Spinal cord (tissue), 9 donors: ENCODE measurements at regions not wholly inside any gene's neighbourhood (a gene's known extent, or its start where the extent isn't known, plus 50 kb on each side); places are given as distances from the start of the nearest gene placed in this dataset.

Experiments used
- DNase-seq, 6 donors: peaks; one replicate each; pipeline versions ENCODE4 v3.0.0 to v3.0.0-alpha.2; 2013 to 2015; ENCODE audit warnings: low spot score in 6 of 6, low read depth in 4 of 6
- H3K27ac ChIP-seq: one replicate; pipeline ENCODE4 v1.5.1; 2013; ENCODE audit warnings: low read depth, low read length, control low read depth
- H3K27me3 ChIP-seq: one replicate; pipeline ENCODE4 v1.6.1; 2013; ENCODE audit warnings: low read length; ENCODE audit not compliant: control insufficient read depth, insufficient read depth
- H3K36me3 ChIP-seq: one replicate; pipeline ENCODE4 v1.6.1; 2013; ENCODE audit warnings: low read length; ENCODE audit not compliant: control insufficient read depth, insufficient read depth
- H3K4me1 ChIP-seq: one replicate; pipeline ENCODE4 v1.6.1; 2013; ENCODE audit warnings: low read length; ENCODE audit not compliant: control insufficient read depth, insufficient read depth
- H3K4me3 ChIP-seq: one replicate; pipeline ENCODE4 v1.5.1; 2013; ENCODE audit warnings: low read depth, low read length, control low read depth
- H3K9me3 ChIP-seq: one replicate; pipeline ENCODE4 v1.6.1; 2013; ENCODE audit warnings: low read length; ENCODE audit not compliant: control insufficient read depth, insufficient read depth
- WGBS: methylation state at CpG from one replicate; pipeline ENCODE4 v1.1.5; 2013; ENCODE audit warnings: missing lambda C conversion rate; ENCODE audit not compliant: insufficient coverage; 5-methylcytosine and 5-hydroxymethylcytosine counted together
- donor health status: healthy.

DNA sequence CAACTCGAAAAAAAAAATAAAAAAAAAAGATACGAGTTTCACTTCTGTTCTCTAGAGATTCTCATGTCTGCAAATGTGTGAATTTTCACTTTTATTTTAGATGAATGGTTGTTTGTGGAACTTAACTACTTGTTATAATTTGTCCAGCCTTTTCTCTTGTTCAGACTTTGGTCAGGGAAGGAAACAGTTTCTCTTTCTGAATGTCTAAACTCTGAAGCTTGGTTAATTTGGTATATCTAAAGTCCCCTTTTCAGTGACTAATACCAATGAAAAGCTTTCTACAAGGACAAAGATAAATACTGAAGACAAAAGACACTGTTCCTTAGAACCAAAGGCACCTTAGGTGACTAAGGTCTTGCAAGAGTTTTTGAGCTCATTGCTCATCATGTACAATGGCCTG, 144.4 kb upstream of the PIEZO2 start:
- H3K36me3 ChIP-seq = no peaks in the 10 kb centered on the region
- no peaks in the 10 kb centered on the region for H3K9me3 ChIP-seq
- no peak for DNase-seq
- no peaks in the 10 kb centered on the region for H3K27me3 ChIP-seq
- WGBS = 100% methylated on average over 2 of the region's 2 CpGs
- no peak overlapping the region for H3K27ac ChIP-seq
- H3K4me3 ChIP-seq = no peak overlapping the region
- no peaks in the 10 kb centered on the region for H3K4me1 ChIP-seq

GRCh38 chr18:11290786-11291185, 141.4 kb upstream of the PIEZO2 start:
- Histone ChIP-seq H3K9me3 (no peaks in the 10 kb centered on the region), H3K36me3 (no peaks in the 10 kb centered on the region), H3K27ac (no peak overlapping the region), H3K4me1 (no peaks in the 10 kb centered on the region), H3K4me3 (no peak overlapping the region), H3K27me3 (no peaks in the 10 kb centered on the region)
- no CpG with 5 or more reads among the region's 3 CpGs for WGBS
- no peak for DNase-seq

DNA sequence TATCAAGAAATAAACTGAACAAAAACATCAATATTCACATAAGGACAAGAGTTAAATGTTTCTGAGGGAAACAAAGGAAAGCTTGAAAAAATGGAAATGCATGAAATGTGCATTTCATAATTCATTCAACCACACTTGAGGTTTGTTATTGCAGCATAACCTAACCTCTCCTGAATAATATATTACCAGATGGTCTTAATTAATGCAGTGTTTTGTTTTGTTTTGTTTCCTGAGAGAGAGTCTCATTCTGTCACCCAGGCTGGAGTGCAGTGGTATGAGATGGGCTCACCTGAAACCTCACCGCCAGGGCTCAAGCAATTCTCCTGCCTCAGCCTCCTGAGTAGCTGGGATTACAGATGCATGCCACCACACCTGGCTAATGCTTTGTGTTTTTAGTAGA, 139.9 kb upstream of the PIEZO2 start:
- 100% methylated on average over 1 of the region's 1 CpG for WGBS
- Histone ChIP-seq H3K4me1 (no peaks in the 10 kb centered on the region), H3K36me3 (no peaks in the 10 kb centered on the region), H3K27ac (no peak overlapping the region), H3K27me3 (no peaks in the 10 kb centered on the region), H3K9me3 (no peaks in the 10 kb centered on the region), H3K4me3 (no peak overlapping the region)
- no peak for DNase-seq

- WGBS = no CpG with 5 or more reads among the region's 1 CpG
- Histone ChIP-seq H3K36me3 (no peaks in the 10 kb centered on the region), H3K27ac (no peak overlapping the region), H3K27me3 (no peaks in the 10 kb centered on the region), H3K4me3 (no peak overlapping the region), H3K4me1 (no peaks in the 10 kb centered on the region), H3K9me3 (no peaks in the 10 kb centered on the region)
- no peak for DNase-seq
Measured at GRCh38 chr18:11288401-11288800, 139.0 kb upstream of the PIEZO2 start.

DNA sequence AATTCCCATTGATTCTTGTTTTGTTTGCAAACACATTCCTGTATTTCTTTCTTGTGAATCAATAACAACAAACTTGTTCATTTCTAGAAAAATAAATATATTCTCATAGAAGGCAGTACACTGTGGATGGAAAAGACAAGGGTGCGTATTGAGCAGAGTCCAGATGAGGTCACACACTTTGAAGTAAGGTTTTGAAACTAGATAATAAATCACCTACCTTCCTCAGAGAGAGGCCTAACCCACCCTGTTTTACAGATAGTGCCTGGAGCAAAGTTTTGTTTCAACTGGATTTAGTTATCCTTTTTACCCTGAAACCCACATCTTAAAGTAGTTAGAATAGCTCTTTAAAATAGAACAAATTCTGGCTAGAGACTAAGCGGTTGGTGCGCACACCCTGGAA, 137.1 kb upstream of the PIEZO2 start:
- 100% methylated on average over 2 of the region's 3 CpGs for WGBS
- no peaks in the 10 kb centered on the region for H3K4me1 ChIP-seq

DNA sequence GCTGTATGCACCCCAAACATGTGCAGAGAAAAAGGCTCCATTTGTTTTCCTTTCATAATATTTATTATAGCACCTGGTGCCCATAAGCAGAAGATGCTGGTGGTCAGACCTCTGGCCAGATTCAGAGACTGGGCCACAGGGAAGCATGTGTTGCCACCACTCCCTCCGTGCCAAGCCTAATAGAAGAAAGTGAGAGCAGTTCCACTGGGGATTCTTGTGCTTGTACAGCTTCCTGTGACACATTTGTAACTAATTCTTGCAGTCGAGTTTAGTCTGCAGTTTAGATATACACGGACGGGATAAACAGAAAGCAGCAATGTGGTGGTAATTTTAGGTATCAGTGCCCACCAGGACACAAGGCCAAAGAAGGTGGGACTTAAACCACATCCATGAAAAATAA, 135.4 kb upstream of the PIEZO2 start:
- 68% methylated on average over 3 of the region's 4 CpGs for WGBS
- H3K9me3 ChIP-seq = no peaks in the 10 kb centered on the region
- no peak overlapping the region for H3K27ac ChIP-seq
- DNase-seq = no peak
- H3K4me1 ChIP-seq = no peaks in the 10 kb centered on the region
- no peaks in the 10 kb centered on the region for H3K36me3 ChIP-seq
- no peak overlapping the region for H3K4me3 ChIP-seq
- H3K27me3 ChIP-seq = no peaks in the 10 kb centered on the region

More for the DNA sequence above, 137.1 kb upstream of the PIEZO2 start:
- DNase-seq = no peak
- Histone ChIP-seq H3K9me3 (no peaks in the 10 kb centered on the region), H3K27me3 (no peaks in the 10 kb centered on the region), H3K27ac (no peak overlapping the region), H3K4me3 (no peak overlapping the region), H3K36me3 (no peaks in the 10 kb centered on the region)

- WGBS = no CpG with 5 or more reads among the region's 3 CpGs
- no peak overlapping the region for H3K4me3 ChIP-seq
- no peak for DNase-seq
- no peaks in the 10 kb centered on the region for H3K27me3 ChIP-seq
- H3K27ac ChIP-seq = no peak overlapping the region
- no peaks in the 10 kb centered on the region for H3K4me1 ChIP-seq
- no peaks in the 10 kb centered on the region for H3K9me3 ChIP-seq
- no peaks in the 10 kb centered on the region for H3K36me3 ChIP-seq
Measured at GRCh38 chr18:11284349-11284748, 135.0 kb upstream of the PIEZO2 start.

GRCh38 chr18:11283479-11284161, 134.3 kb upstream of the PIEZO2 start:
- peak in 1 of 6 donors; percentile 29 for DNase-seq
- H3K36me3 ChIP-seq = no peaks in the 10 kb centered on the region
- no peak overlapping the region for H3K27ac ChIP-seq
- no peaks in the 10 kb centered on the region for H3K27me3 ChIP-seq
- 63% methylated on average over 8 of the region's 11 CpGs for WGBS
- no peak overlapping the region for H3K4me3 ChIP-seq
- no peaks in the 10 kb centered on the region for H3K4me1 ChIP-seq
- no peaks in the 10 kb centered on the region for H3K9me3 ChIP-seq

GRCh38 chr18:11279461-11279860, 130.1 kb upstream of the PIEZO2 start:
- Histone ChIP-seq H3K4me1 (no peaks in the 10 kb centered on the region), H3K36me3 (no peaks in the 10 kb centered on the region), H3K4me3 (no peak overlapping the region), H3K27me3 (no peaks in the 10 kb centered on the region), H3K27ac (no peak overlapping the region), H3K9me3 (no peaks in the 10 kb centered on the region)
- no peak for DNase-seq
- WGBS = 96% methylated on average over 3 of the region's 3 CpGs

DNA sequence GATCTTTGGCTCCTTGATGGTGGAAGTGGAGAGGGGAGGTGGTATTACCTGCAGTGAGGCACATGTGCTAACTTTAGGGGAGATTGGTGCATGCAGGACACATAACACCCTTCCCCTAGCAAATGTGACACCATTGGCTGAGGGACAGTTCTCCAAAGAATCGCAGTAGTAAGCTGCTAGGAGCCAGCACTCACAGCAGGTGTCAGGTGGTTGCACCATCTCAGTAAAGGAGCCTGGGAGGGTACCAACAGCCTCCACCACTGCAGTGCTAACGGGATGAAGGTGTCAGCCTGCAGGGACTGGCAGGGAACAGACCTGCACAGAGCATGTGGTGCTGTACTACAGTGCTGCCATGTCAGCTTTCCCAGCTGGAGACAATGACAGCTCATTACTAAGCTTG, 127.3 kb upstream of the PIEZO2 start:
- Histone ChIP-seq H3K36me3 (no peaks in the 10 kb centered on the region), H3K4me1 (no peaks in the 10 kb centered on the region), H3K27me3 (no peaks in the 10 kb centered on the region), H3K4me3 (no peak overlapping the region), H3K9me3 (no peaks in the 10 kb centered on the region), H3K27ac (no peak overlapping the region)
- WGBS = 83% methylated on average over 2 of the region's 2 CpGs
- no peak for DNase-seq
